Head of caudate nucleus (tissue), 42 donors: ENCODE measurements at regions not wholly inside any gene's neighbourhood (a gene's known extent, or its start where the extent isn't known, plus 50 kb on each side); places are given as distances from the start of the nearest gene placed in this dataset.
A peak's percentile ranks its signal among the peaks of the same experiment; 100 is the strongest.

Source experiments
- DNase-seq, 42 donors: peaks; one replicate each; pipeline versions ENCODE4 v3.0.0 to v3.0.0-alpha.2; 2020 to 2021; ENCODE audit warnings: mixed read lengths in 7 of 42
- intact Hi-C: fragments of 100-400 bp; cut with DNase I; formaldehyde crosslinking; loops from one replicate; pipeline ENCODE4 v1.15.0; 2022

- intact Hi-C loops: no loop called here
- DNase-seq: no peak
Observed at GRCh38 chr5:114184006-114184405, 177.9 kb upstream of the KCNN2 start.

DNA sequence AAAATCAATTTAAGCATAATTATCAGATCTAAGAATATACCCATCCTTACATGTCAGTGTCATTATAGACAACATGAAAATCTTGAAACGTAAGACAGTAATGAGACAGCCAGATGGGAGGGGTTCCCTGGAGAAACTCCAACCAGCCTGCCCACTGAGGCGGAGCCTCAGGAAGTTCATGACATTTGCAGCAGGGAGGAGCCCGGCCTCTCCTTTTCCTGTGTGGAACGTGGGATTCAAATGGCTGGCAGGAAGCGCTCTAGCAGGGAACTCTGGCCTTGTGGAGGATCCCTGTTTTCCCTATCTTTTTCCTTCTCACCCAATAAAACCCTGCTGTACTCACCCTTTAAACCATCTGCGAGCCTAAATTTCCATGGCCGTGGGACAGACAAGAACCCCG is 176.6 kb upstream of the KCNN2 start:
- intact Hi-C loops: no loop called here
- peak in 1 of 42 donors; percentile 10 for DNase-seq

GRCh38 chr5:114191441-114191840 is 170.4 kb upstream of the KCNN2 start:
- intact Hi-C loops: no loop called here
- DNase-seq: no peak

- intact Hi-C loops: no loop called here
- no peak for DNase-seq
Observed at GRCh38 chr5:114192108-114192507, 169.8 kb upstream of the KCNN2 start.

DNA sequence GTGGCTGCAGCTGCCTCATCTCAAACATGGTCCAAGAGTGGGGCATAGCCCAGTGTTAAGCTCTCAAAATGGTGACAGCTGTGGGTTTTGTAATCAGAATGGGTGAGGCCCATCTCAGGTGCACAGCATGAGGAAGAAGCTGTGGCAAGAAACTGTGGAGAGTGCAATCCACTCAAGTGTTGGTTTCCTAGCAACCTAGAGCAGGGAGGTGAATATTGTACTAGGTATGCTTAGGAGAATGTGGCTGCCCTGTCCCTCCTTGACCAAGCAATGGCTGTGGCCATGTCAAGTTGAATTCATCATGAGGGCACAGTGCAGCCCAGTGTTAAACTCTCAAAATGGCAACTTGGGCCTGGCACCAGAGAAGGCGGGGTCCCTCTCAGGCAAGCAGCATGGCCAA is 160.5 kb upstream of the KCNN2 start:
- DNase-seq: no peak
- intact Hi-C loops: no loop called here

GRCh38 chr5:114204923-114205322 is 156.9 kb upstream of the KCNN2 start:
- DNase-seq: no peak
- intact Hi-C loops: no loop called here

DNA sequence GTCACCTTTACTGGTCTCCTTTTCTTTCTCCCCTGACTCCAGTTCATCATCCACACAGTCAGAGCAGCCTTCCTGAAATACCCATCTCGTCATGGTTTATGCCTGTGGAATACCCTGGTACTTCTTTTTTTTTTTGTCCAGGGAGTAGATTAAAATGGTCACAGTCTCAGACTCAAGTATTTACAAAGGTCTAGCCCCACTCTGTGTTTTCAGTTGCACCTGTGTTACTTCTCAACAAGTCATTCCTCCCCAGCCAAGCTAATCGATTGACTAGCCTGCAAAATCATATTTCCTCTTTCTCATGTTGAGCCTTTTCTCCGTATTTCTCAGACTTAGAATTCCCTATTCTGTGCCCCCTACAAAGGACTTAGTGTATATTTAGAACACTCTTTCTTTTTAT is 155.2 kb upstream of the KCNN2 start:
- intact Hi-C loops: no loop called here
- DNase-seq: no peak

DNA sequence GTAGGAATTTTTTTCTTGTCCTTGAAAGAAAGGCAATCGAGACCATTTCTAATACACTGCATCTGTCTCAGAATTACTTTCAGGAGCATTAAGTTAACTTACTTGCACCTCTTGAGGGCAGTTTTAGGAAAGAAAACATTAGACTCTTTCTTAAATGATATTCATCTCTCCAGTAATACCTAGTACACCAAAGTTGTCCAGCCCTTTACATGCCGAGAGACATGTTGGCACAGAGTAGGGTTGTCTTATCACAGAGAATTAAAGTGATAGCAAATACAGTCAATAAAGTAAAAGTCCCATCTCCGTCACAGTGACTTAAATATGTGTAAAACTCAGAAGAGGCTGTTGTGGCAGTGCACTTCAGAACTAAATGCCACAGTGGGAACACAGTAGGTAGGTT is 154.3 kb upstream of the KCNN2 start:
- intact Hi-C loops: no loop called here
- no peak for DNase-seq

- DNase-seq: no peak
- intact Hi-C loops: no loop called here
Observed at GRCh38 chr5:114208120-114208519, 153.8 kb upstream of the KCNN2 start.

- intact Hi-C loops: no loop called here
- no peak for DNase-seq
Observed at GRCh38 chr5:114208588-114208987, 153.3 kb upstream of the KCNN2 start.

DNA sequence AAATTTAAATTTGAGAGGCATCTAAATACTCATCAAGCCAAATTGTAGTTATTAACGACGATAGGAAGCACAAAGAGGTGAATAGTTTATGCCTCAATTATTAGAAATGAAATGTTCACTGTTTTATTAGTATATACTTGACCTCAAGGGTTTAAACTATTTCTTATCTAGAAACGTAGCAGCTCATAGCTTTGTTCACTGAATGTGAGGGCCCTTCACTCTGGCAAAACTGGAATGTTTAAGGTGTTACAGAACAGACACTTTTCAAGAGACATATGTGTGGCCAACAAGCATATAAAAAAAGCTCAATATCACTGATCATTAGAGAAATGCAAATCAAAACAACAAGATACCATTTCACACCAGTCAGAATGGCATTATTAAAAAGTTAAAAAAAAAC is 151.2 kb upstream of the KCNN2 start:
- DNase-seq: no peak
- intact Hi-C loops: no loop called here

GRCh38 chr5:114221807-114222206 is 140.1 kb upstream of the KCNN2 start:
- DNase-seq: no peak
- intact Hi-C loops: no loop called here

DNA sequence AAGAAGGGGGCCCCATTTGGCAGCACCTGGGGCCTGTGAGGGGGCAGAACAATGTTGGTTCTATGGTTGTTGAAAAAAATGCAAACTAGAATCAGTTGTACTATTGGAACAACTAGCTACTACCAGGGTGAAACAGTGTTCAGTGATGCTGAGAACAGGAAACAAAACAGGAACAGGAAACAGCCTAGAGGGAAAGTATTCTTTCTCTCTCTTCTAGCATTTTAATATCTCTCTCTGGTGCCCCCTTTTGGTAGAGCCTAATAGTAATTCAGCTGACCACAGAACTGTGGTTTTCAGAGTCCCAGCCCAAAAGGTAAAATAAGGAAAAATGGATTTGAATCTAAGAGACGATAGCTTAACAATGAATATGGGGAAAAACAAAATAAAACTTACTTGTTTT is 138.0 kb upstream of the KCNN2 start:
- no peak for DNase-seq
- intact Hi-C loops: no loop called here

GRCh38 chr5:114237766-114238165 is 124.1 kb upstream of the KCNN2 start:
- intact Hi-C loops: no loop called here
- DNase-seq: no peak

- DNase-seq: no peak
- intact Hi-C loops: no loop called here
Observed at GRCh38 chr5:114238771-114239313, 123.0 kb upstream of the KCNN2 start.

- intact Hi-C loops: no loop called here
- no peak for DNase-seq
Observed at GRCh38 chr5:114243281-114243971, 118.4 kb upstream of the KCNN2 start.

- DNase-seq: no peak
- intact Hi-C loops: no loop called here
Observed at GRCh38 chr5:114243972-114244317, 117.9 kb upstream of the KCNN2 start.

GRCh38 chr5:114249823-114250222 is 112.0 kb upstream of the KCNN2 start:
- DNase-seq: no peak
- intact Hi-C loops: no loop called here

DNA sequence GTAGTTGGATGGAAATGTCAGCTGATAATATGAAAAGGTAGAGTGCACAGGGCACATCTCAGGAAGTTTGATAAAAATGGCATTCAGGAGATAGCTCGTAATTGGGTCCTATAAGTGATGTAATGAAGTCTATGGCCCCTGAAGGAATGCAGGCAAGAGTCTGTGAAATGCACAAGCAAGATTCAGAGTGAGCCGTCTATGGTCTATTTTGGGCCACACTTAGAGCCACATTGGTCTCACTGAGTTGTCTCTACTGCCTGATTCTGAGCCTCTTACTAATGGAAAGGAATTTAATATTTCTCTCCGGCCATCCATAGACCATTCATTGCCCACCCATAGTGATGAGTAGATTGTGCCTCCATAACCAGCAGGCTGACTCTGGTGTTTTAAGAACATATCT is 111.3 kb upstream of the KCNN2 start:
- no peak for DNase-seq
- intact Hi-C loops: no loop called here

- no peak for DNase-seq
- intact Hi-C loops: no loop called here
Observed at GRCh38 chr5:114252226-114252625, 109.6 kb upstream of the KCNN2 start.

GRCh38 chr5:114255260-114255659 is 106.6 kb upstream of the KCNN2 start:
- no peak for DNase-seq
- intact Hi-C loops: no loop called here

DNA sequence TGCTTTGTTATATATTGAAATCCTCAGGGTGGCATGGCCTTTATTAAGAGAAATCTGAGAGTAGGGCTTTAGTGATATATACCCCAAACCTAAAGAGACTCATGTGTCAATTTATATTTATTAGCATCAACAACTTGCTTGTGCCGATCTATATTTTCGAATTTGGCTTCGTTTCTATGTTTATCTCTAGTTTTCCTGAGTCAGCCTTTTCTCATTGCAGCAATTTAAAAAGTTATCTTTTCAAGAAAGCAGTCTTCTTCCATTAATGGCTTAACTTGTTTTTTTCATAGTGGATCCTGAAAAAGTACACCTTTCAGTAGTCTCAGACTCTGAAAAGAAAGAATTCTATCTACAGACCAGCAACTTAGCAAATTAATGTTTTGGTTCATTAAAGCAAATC is 99.9 kb upstream of the KCNN2 start:
- intact Hi-C loops: no loop called here
- no peak for DNase-seq
